GM13976 (cell line): ENCODE measurements at regions not wholly inside any gene's neighbourhood (a gene's known extent, or its start where the extent isn't known, plus 50 kb on each side); places are given as distances from the start of the nearest gene placed in this dataset.

Experiments
- DNase-seq: peaks from one replicate; pipeline ENCODE4 v3.0.0; 2012; ENCODE audit warnings: low spot score
- in situ Hi-C: fragments of 300-500 bp; cut with MboI; formaldehyde crosslinking; loops from one replicate; pipeline ENCODE4 v1.12.0; 2022; ENCODE audit warnings: low sequenced_read_pairs, mixed read lengths, inconsistent platforms; ENCODE audit not compliant: unreplicated experiment
- TF ChIP-seq, protein P1 (sequence below): IDR thresholded peaks from 2 replicates; pipeline ENCODE4 v1.5.1; 2012; ENCODE audit warnings: borderline replicate concordance, mild to moderate bottlenecking; ENCODE audit not compliant: insufficient read depth; ENCODE audit errors: extremely low read depth, missing control alignments, control extremely low read depth

DNA sequence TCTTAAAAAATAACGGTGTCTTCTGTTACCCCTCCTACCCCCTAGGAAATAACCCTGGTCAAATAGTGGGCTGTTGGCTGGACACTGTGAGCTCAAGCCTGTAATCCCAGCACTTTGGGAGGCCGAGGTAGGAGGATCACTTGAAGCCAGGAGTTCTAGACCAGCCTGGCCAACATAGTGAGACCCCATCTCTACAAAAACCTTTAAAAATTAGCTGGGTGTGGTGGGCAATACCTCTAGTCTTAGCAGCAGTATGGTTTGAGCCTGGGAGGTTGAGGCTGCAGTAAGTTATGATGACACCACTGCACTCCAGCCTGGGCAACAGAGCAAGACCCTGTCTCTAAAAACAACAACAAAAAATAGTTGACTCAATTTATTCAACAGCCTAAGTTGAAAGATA lies 453.7 kb downstream of the SIPA1L2 start:
- in situ Hi-C loops = no loop called here
- TF ChIP-seq, protein P1, sequence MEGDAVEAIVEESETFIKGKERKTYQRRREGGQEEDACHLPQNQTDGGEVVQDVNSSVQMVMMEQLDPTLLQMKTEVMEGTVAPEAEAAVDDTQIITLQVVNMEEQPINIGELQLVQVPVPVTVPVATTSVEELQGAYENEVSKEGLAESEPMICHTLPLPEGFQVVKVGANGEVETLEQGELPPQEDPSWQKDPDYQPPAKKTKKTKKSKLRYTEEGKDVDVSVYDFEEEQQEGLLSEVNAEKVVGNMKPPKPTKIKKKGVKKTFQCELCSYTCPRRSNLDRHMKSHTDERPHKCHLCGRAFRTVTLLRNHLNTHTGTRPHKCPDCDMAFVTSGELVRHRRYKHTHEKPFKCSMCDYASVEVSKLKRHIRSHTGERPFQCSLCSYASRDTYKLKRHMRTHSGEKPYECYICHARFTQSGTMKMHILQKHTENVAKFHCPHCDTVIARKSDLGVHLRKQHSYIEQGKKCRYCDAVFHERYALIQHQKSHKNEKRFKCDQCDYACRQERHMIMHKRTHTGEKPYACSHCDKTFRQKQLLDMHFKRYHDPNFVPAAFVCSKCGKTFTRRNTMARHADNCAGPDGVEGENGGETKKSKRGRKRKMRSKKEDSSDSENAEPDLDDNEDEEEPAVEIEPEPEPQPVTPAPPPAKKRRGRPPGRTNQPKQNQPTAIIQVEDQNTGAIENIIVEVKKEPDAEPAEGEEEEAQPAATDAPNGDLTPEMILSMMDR = no peak
- no peak for DNase-seq

DNA sequence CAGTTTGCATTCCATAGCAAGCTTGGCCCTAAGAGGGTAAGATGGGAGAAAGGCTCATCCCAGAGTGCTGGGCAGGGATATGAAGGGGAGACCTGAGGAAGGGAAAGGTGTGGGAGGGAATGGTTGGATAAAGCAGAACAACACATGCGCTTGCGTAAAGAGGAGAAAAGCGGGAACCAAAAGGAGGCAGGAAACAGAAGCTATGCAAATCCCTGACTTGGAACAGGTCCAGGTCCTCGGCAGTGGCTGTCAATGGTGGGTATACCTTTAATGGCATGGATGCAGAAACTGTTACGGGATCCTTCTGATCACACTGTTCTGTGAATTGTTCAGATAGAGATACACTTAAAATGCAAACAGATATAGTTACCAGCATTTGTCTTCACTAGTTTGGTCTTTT lies 455.6 kb downstream of the SIPA1L2 start:
- in situ Hi-C loops = no loop called here
- DNase-seq = no peak
- TF ChIP-seq, protein P1 = no peak

DNA sequence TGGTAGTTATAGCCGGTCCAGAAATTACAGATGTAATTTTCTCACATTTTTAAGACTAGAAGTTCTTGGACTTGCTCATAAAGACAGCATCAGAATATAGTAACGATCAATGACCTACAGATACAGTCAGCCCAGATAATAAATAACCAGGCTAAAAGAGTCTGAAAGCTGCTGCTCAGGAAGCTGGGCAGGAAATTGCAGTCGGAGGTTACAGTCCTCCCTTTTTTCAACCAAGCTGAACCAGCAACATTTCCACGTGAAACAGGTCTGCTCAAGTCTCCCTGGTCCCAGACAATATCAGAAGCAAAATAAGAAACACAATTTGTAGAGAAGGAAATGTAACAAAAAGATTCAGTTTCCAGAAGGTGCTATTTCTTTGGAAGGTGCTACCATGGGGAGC lies 457.4 kb downstream of the SIPA1L2 start:
- DNase-seq = no peak

DNA sequence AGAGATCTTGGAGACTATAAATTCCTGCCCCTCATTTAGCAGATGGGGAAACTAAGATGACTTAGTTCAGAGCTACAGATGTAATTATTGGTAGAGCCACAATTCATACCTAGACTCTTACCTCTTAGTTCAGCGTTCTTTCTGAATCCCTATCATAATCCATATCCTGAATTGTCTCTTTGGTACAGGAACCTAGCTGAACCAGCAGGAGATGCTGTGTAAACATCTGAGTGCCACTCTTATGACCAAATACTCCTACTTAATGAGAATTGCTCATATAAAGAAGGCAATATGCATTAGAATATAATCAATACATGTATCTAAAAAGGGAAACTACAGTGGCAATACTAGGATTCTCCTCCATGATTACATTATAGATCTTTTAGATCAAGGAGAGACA lies 459.0 kb downstream of the SIPA1L2 start:
- no peak for DNase-seq
- in situ Hi-C loops = no loop called here
- TF ChIP-seq, protein P1 = no peak

More for the DNA sequence above, 457.4 kb downstream of the SIPA1L2 start:
- in situ Hi-C loops = no loop called here
- TF ChIP-seq, protein P1 = no peak

DNA sequence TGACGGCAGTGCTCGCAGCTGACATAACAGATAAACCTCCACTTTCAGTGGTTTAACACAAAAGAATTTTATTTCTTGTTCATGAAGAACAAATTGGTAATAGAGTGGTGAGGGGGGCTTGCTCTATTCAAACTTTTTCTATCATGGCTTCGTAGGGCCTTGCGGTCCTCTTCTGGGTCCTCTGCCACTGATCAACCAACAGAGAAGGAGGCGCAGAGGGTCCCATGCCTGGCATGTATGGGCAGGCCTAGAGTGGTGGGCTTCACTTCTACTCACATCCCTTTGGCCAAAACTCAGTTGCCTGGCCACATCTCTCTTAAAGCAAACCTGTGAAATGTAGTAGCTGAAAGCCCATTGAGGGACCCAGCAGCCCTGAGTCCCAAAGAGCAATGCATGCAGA lies 460.5 kb downstream of the SIPA1L2 start:
- no peak for DNase-seq
- in situ Hi-C loops = no loop called here
- TF ChIP-seq, protein P1 = no peak

DNA sequence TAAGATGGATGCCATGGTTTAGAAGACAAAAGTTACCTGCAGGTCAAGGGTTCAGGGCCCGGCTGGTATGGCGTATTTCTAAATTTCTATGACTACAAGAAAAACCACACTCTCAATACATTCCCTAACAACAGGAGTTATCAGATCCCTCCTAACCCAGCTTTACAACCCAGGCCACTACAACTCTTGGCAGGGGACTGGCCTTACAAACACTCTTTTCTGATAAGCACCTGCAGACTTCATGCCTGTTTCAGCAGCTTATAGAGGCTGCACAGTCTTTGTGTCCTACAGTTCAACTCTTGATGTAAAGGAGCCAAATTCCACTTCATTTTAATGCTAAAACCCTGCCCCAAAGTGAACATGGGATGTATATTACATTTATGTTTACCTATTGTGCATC lies 461.4 kb downstream of the SIPA1L2 start:
- in situ Hi-C loops = no loop called here
- TF ChIP-seq, protein P1 = no peak
- DNase-seq = no peak

DNA sequence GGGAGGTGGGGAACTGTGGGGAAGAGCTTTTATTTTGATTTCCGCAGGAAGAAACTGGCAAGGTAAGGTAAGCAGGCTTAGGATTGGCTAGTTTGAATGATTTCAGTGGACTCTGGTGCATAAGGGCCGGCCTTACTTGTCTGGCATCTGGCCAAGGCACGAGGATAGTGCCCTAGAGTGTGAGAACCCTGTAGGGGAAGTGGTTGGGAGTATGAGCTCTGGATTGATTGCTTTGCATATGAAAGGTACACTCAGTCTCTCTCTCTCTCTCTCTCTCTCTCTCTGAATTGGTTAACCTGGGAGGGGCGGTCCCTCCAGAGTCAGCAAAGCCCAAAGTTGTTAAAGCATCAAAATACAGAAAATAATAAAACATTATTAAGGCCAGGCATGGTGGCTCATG lies 463.0 kb downstream of the SIPA1L2 start:
- DNase-seq = no peak
- TF ChIP-seq, protein P1 = no peak
- in situ Hi-C loops = no loop called here
